SIG-M5 treated with dmso at 0.1 percent for 504 hours (cell line): ENCODE measurements at regions not wholly inside any gene's neighbourhood (a gene's known extent, or its start where the extent isn't known, plus 50 kb on each side); places are given as distances from the start of the nearest gene placed in this dataset.
A peak's percentile ranks its signal among the peaks of the same experiment; 100 is the strongest.

Experiments used
- DNase-seq: peaks from one replicate; lab custom pipeline; 2025; ENCODE audit not compliant: unreplicated experiment; lab: John Stamatoyannopoulos, UW

DNA sequence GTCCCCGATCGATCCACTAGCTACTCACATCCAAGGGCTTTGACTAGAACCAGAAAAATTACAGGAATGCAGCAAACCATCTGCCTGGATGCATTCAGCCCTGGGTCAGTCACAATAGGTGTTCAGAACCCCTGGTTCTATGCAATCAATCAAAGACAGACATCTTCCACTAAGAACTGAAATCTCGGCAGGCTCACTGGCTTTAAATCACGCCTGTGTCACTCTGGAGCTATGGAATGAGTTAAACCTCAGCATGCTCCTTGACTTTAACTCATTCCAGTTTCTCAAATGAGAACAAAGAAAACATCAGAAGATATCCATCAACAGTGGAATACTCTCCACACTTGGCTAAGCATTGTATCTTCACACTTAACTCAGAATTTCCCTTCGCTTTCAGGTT is 68.1 kb upstream of the SPTBN1 start:
- DNase-seq, result no peak

DNA sequence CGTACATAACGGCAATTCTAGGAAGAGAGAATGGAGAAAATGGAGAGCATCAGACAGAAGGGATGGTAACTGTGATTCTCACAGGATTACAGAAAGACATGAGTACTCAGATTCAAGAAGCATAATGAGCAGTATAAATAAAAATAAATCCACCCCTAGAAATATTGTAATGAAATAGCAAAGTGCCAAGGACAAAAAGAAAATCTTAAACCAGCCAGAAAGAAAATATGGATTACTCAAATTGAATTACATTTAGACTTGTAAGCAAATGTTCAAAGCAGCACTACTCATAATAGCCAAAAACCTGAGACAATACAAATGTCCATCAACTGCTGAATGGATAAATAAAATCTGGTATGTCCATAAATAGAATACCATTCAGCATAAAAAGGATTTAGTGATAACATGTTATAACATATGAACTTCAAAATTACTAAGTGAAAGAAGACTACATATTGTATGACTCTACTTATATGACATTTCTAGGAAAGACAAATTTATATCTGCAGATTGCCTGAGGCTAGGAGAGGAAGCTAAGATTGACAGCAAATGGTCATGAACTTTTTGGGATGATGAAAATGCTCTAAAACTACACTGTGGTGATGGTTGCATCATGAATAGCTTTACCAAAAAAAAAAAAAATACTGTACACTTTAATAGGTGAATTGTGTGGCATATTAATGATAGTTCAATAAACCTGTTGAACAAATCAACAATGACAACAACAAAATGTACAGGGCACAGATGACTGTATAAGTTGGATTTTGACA is 63.4 kb upstream of the SPTBN1 start:
- no peak for DNase-seq

- no peak for DNase-seq
These were observed 61.7 kb upstream of the SPTBN1 start for GRCh38 chr2:54394392-54394791.

- no peak for DNase-seq
These were observed 60.0 kb upstream of the SPTBN1 start for GRCh38 chr2:54396107-54396506.

DNA sequence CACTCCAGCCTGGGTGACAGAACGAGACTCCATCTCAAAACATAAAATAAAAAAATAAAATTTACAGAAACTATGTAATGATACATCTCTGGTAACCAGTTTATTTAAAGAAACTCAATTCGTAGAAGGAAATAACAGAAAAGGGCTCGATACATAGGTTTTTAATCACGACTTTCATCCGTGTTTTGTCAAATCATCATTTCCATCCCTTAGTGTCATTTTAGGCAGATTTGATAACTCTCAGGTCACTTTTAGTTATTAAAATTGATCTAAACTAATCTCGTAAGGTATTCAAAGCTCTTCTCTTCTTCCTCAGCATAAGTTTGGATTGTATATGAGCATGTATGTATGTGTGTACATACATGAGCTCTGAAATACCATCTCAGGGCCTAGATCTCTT is 59.3 kb upstream of the SPTBN1 start:
- DNase-seq, result no peak

DNA sequence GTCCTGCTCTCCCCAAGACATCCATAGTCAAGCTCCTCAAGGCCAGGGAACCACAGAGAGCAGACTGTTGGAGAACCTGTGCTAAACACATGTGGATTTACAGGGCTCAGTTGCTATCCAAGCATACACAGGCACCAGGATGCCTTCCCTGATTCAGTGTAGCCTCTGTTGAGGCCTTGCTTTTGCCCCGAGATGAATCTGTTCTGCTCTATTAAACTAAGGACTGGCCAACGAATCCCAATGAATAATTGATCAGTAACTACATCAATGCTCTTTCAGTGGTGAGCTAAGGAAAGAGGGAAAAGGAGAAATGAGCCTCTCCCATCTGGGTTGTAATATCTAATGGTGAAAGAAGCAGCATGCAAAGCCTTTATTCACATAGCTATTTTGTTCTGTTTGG is 58.7 kb upstream of the SPTBN1 start:
- no peak for DNase-seq

DNA sequence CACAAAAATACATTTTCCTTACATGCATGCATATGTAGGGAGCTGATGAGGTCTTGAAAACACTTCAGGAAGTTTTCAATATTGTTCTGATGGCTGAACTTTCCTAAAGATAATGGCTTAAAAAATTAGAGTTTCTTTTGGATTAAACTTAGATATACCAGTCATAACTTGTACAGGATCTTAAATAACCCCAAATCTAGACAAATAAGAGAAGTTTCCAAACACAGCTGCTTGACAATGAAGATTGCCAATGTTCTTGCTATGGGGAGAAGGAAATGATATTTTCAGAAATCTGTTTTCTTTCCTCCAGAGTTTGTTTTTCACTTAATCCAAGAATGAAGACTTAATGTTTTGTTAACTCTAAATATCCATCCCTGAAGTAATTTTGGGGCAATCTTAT is 54.6 kb upstream of the SPTBN1 start:
- DNase-seq, result no peak

DNA sequence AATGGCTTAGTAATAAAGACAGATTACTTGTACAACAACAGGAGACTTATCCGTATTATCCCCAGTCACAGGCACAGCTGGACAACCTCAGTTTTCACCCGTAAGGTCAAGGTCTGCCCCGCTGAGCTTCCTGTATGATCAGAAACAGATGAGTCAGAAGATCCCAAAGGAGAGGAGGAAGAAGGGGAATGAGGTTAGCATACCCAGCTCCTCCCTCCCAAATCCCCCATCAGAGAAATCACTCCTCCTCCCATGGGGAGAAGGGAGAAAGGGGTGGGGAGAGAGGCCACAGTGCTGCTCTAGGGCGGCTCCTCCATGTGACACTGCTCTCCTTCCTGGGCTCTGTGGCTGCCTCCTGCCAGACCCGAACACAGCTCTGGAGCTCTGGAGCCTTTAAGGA is 53.8 kb upstream of the SPTBN1 start:
- no peak for DNase-seq

DNA sequence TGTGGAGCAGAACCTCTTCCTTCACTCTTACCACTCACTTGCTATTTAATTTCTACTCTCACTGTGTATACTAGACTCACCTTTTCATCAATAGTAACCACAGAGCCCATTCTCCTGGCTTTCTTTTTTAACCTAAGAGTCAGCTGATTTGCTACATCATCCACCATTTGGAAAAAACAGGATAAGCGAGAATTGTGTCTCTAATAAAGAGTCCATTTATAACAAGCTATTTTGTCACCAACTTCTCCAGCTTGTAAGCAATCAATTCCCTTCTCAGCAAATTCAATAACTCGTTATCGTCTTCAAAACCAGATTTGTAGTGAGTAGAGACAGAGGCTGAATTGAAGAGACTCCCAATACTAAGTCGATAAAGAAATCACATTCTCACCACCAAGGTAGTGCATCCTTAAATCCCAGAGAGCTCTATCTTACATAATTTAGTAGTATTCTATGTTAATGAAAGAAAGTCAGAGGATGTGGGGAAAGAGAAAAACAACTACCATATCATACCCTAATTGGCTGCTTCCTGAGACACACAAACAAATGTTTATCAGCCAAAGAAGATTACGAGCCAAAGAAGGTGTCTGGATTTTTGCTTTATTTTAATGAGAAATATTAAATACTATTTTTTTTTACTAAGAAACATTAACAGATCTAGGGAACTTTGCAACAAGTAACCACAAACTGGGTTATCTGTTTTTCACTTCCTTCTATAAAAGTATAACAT is 52.5 kb upstream of the SPTBN1 start:
- no peak for DNase-seq

DNA sequence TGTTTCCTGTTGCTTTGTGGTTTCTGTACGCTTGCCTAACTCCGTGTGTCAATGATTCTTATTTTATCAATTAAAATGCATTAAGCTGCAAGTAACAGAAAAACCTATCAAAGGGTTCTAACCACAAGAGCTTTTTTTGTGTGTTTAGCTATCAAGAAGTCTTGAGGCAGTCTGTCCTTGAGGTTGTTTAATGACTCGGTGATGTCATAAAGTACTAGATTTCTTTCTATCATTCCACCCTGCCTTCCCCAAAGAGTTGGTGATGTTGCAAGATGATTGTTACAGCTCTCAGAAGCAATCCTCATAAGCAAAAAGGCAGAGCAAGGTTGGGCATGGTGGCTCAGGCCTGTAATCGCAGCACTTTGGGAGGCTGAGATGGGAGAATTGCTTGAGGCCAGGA is 51.9 kb upstream of the SPTBN1 start:
- peak; percentile 58 for DNase-seq

DNA sequence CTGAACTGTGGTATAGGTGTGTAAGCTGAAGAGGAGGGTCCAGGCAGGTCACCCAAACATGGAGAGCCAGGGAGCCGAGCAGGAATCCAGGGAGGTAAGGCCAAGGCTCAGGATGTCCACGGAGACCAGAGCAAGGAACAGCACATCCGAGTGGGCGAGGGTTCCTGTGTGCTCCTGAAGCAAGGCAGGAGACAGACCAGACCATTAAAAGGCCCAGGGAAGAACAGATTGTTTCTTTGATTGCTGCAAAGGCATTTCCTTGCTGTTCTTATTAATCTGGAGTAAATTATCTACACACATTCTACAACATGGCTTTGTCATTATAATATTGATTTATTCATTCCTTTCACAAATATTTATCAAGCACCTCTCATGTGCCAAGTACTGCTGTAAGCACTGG is 50.1 kb upstream of the SPTBN1 start:
- no peak for DNase-seq
